Parathyroid adenoma (tissue), 2 donors: ENCODE measurements at regions not wholly inside any gene's neighbourhood (a gene's known extent, or its start where the extent isn't known, plus 50 kb on each side); places are given as distances from the start of the nearest gene placed in this dataset.

ENCODE experiments used
- H2AFZ ChIP-seq: fragments of 300-600 bp; sonication (generic); one replicate; pipeline ENCODE4 v1.7.0; 2017; ENCODE audit warnings: antibody characterized with exemption, mild to moderate bottlenecking
- H3K27ac ChIP-seq: fragments of 300-600 bp; sonication (generic); one replicate; pipeline ENCODE4 v1.7.0; 2017
- H3K27me3 ChIP-seq: fragments of 300-600 bp; sonication (generic); one replicate; pipeline ENCODE4 v1.7.0; 2017; ENCODE audit warnings: low read length; ENCODE audit not compliant: control insufficient read depth, insufficient read depth
- H3K36me3 ChIP-seq: fragments of 300-600 bp; sonication (generic); one replicate; pipeline ENCODE4 v1.7.0; 2017; ENCODE audit warnings: low read length; ENCODE audit not compliant: control insufficient read depth, insufficient read depth
- H3K4me1 ChIP-seq: fragments of 300-600 bp; sonication (generic); one replicate; pipeline ENCODE4 v1.7.0; 2017; ENCODE audit warnings: control low read depth
- H3K4me2 ChIP-seq: fragments of 300-600 bp; sonication (generic); one replicate; pipeline ENCODE4 v1.7.0; 2017; ENCODE audit warnings: low read length
- H3K4me3 ChIP-seq: fragments of 300-600 bp; sonication (generic); one replicate; pipeline ENCODE4 v1.7.0; 2017; ENCODE audit warnings: low read depth, low read length
- H3K79me2 ChIP-seq: fragments of 300-600 bp; sonication (generic); one replicate; pipeline ENCODE4 v1.7.0; 2017; ENCODE audit warnings: control low read depth
- H3K9ac ChIP-seq: fragments of 300-600 bp; sonication (generic); one replicate; pipeline ENCODE4 v1.7.0; 2017; ENCODE audit warnings: mild to moderate bottlenecking
- H3K9me3 ChIP-seq: fragments of 300-600 bp; sonication (generic); one replicate; pipeline ENCODE4 v1.7.0; 2017; ENCODE audit warnings: low read length; ENCODE audit not compliant: control insufficient read depth
- CTCF ChIP-seq: fragments of 300-600 bp; sonication (generic); IDR thresholded peaks from one replicate; pipeline ENCODE4 v1.7.0; 2017; ENCODE audit warnings: antibody characterized with exemption, mild to moderate bottlenecking
- donor health status: primary hyperparathyroidism.

GRCh38 chr13:69142101-69142500 lies 965.5 kb upstream of the ATXN8OS start:
- no peaks in the 10 kb centered on the region for H3K9me3 ChIP-seq
- H2AFZ ChIP-seq: no peak overlapping the region
- no peak overlapping the region for H3K27ac ChIP-seq
- H3K4me2 ChIP-seq: no peak overlapping the region
- H3K4me3 ChIP-seq: no peak overlapping the region
- H3K36me3 ChIP-seq: no peaks in the 10 kb centered on the region
- H3K9ac ChIP-seq: no peak overlapping the region
- H3K79me2 ChIP-seq: no peaks in the 10 kb centered on the region
- H3K27me3 ChIP-seq: no peaks in the 10 kb centered on the region
- no peaks in the 10 kb centered on the region for H3K4me1 ChIP-seq
- TF ChIP-seq CTCF: no peak

GRCh38 chr13:69124996-69125395 lies 982.6 kb upstream of the ATXN8OS start:
- no peaks in the 10 kb centered on the region for H3K27me3 ChIP-seq
- no peaks in the 10 kb centered on the region for H3K9me3 ChIP-seq
- no peak overlapping the region for H3K9ac ChIP-seq
- no peaks in the 10 kb centered on the region for H3K4me1 ChIP-seq
- no peaks in the 10 kb centered on the region for H3K79me2 ChIP-seq
- no peaks in the 10 kb centered on the region for H3K36me3 ChIP-seq
- H3K4me2 ChIP-seq: no peak overlapping the region
- no peak for TF ChIP-seq CTCF
- H3K27ac ChIP-seq: no peak overlapping the region
- H3K4me3 ChIP-seq: no peak overlapping the region
- no peak overlapping the region for H2AFZ ChIP-seq

- Histone ChIP-seq H3K9me3 (no peaks in the 10 kb centered on the region), H3K27ac (no peak overlapping the region), H3K36me3 (no peaks in the 10 kb centered on the region), H3K9ac (no peak overlapping the region), H3K79me2 (no peaks in the 10 kb centered on the region), H2AFZ (no peak overlapping the region), H3K4me3 (no peak overlapping the region), H3K4me2 (no peak overlapping the region), H3K27me3 (no peaks in the 10 kb centered on the region), H3K4me1 (no peaks in the 10 kb centered on the region)
- no peak for TF ChIP-seq CTCF
Measured at GRCh38 chr13:69109891-69110525, 997.6 kb upstream of the ATXN8OS start.

- no peaks in the 10 kb centered on the region for H3K36me3 ChIP-seq
- H3K27ac ChIP-seq: no peak overlapping the region
- H2AFZ ChIP-seq: no peak overlapping the region
- no peak overlapping the region for H3K9ac ChIP-seq
- H3K79me2 ChIP-seq: no peaks in the 10 kb centered on the region
- no peak overlapping the region for H3K4me3 ChIP-seq
- H3K9me3 ChIP-seq: no peaks in the 10 kb centered on the region
- TF ChIP-seq CTCF: no peak
- no peaks in the 10 kb centered on the region for H3K27me3 ChIP-seq
- no peak overlapping the region for H3K4me2 ChIP-seq
- H3K4me1 ChIP-seq: no peaks in the 10 kb centered on the region
Measured at GRCh38 chr13:69108486-69108885, 999.1 kb upstream of the ATXN8OS start.

- TF ChIP-seq CTCF: no peak
- Histone ChIP-seq H3K4me2 (no peak overlapping the region), H3K9ac (no peak overlapping the region), H3K79me2 (no peaks in the 10 kb centered on the region), H3K9me3 (no peaks in the 10 kb centered on the region), H3K36me3 (no peaks in the 10 kb centered on the region), H3K27ac (no peak overlapping the region), H3K4me3 (no peak overlapping the region), H2AFZ (no peak overlapping the region), H3K4me1 (no peaks in the 10 kb centered on the region), H3K27me3 (no peaks in the 10 kb centered on the region)
Measured at GRCh38 chr13:69107436-69107835, 1000.2 kb upstream of the ATXN8OS start.
